ENCODE measurements at regions not wholly inside any gene's neighbourhood (a gene's known extent, or its start where the extent isn't known, plus 50 kb on each side); places are given as distances from the start of the nearest gene placed in this dataset.

DNA sequence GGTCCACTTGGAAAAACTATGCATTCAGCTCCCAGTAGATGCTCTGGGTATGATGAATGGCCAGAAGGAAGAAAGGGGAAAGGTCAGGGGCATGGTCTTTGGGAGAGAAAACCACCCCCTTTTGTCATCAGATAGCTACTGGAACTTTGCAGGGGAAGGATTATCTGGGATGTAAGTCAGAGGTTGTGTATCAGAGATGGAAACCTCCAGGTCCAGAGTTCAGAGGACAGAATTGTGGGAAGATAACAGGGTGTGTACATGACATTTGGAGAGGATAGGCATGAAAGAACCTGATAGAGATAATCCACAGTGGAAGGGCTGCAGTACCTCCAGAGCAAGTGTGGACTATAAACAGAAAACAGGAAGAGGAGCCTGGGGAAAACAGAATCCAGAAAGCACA, 262.7 kb downstream of the SPRY1 start:
- TF ChIP-seq CTCF (IDR thresholded peaks at IDR 0.05): no peak
- TF ChIP-seq POLR2A (IDR thresholded peaks at IDR 0.05): no peak
